Stimulated activated CD8-positive, alpha-beta memory T cell treated with anti-CD3 and anti-CD28 coated beads, Interleukin-15, amount 100 ng/mL, for 4 hours (primary cell): ENCODE measurements at regions not wholly inside any gene's neighbourhood (a gene's known extent, or its start where the extent isn't known, plus 50 kb on each side); places are given as distances from the start of the nearest gene placed in this dataset.
"Not testable (repeated sequence)": the region's sequence is repeated elsewhere in the genome, so short reads cannot be mapped to it uniquely, and the experiment has no call there.

Experiments used
- DNase-seq, 2 donors: peaks; one replicate each; pipeline ENCODE4 v3.0.0-alpha.2; 2020; ENCODE audit warnings: low read depth in 2 of 2

- DNase-seq, result no peak
Observed at GRCh38 chr21:43287795-43288755, 119.3 kb downstream of the CRYAA start.

- no peak for DNase-seq
Observed at GRCh38 chr21:43287111-43287760, 118.4 kb downstream of the CRYAA start.

- DNase-seq, result no peak
Observed at GRCh38 chr21:43286196-43286595, 117.4 kb downstream of the CRYAA start.

- DNase-seq, result no peak
Observed at GRCh38 chr21:43284700-43285099, 115.9 kb downstream of the CRYAA start.

- no peak for DNase-seq
Observed at GRCh38 chr21:43284238-43284637, 115.4 kb downstream of the CRYAA start.

GRCh38 chr21:43283925-43284221 lies 115.1 kb downstream of the CRYAA start:
- not testable (repeated sequence) for DNase-seq

GRCh38 chr21:43283136-43283924 lies 114.5 kb downstream of the CRYAA start:
- DNase-seq, result no peak

GRCh38 chr21:43282358-43283120 lies 113.7 kb downstream of the CRYAA start:
- no peak for DNase-seq

GRCh38 chr21:43281661-43282357 lies 113.0 kb downstream of the CRYAA start:
- no peak for DNase-seq

- no peak for DNase-seq
Observed at GRCh38 chr21:43280949-43281633, 112.3 kb downstream of the CRYAA start.

- no peak for DNase-seq
Observed at GRCh38 chr21:43279578-43279894, 110.7 kb downstream of the CRYAA start.

- DNase-seq, result no peak
Observed at GRCh38 chr21:43278766-43279577, 110.2 kb downstream of the CRYAA start.

- no peak for DNase-seq
Observed at GRCh38 chr21:43278359-43278758, 109.6 kb downstream of the CRYAA start.

- DNase-seq, result no peak
Observed at GRCh38 chr21:43277481-43278351, 108.9 kb downstream of the CRYAA start.

- no peak for DNase-seq
Observed at GRCh38 chr21:43276811-43277210, 108.0 kb downstream of the CRYAA start.

GRCh38 chr21:43275421-43276211 lies 106.8 kb downstream of the CRYAA start:
- DNase-seq, result no peak

GRCh38 chr21:43274946-43275310 lies 106.1 kb downstream of the CRYAA start:
- no peak for DNase-seq
